CD4-positive, alpha-beta T cell treated with Interleukin-15 for 1 hour (primary cell): ENCODE measurements at regions not wholly inside any gene's neighbourhood (a gene's known extent, or its start where the extent isn't known, plus 50 kb on each side); places are given as distances from the start of the nearest gene placed in this dataset.
"Not testable (repeated sequence)": the region's sequence is repeated elsewhere in the genome, so short reads cannot be mapped to it uniquely, and the experiment has no call there.

Source experiments
- DNase-seq: peaks from one replicate; pipeline ENCODE4 v3.0.0-alpha.2; 2020

- DNase-seq: no peak
Measured at GRCh38 chr5:40346901-40347300, 332.8 kb upstream of the PTGER4 start.

- not testable (repeated sequence) for DNase-seq
Measured at GRCh38 chr5:40338434-40338833, 341.3 kb upstream of the PTGER4 start.

GRCh38 chr5:40334242-40334635, 345.5 kb upstream of the PTGER4 start:
- no peak for DNase-seq

GRCh38 chr5:40333459-40334241, 346.1 kb upstream of the PTGER4 start:
- no peak for DNase-seq

DNA sequence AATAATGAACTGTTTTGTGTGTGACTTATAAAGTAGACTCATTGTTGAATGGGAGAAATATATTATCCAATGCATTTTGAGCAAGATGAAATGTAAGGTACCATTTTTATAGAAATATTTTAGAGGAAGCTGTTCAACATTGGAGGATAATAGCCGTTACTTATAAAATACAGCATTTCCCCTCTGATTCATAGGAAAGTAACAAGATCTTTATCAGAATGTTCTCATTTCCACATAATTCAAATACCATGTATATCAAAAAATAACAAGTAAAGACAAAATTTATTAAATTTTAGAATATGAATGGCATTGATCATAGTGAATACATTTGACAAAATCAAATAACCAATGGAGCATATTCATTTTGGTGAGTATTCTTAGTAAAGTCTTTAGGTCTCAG, 346.7 kb upstream of the PTGER4 start:
- no peak for DNase-seq

- DNase-seq: no peak
Measured at GRCh38 chr5:40331616-40332015, 348.1 kb upstream of the PTGER4 start.

DNA sequence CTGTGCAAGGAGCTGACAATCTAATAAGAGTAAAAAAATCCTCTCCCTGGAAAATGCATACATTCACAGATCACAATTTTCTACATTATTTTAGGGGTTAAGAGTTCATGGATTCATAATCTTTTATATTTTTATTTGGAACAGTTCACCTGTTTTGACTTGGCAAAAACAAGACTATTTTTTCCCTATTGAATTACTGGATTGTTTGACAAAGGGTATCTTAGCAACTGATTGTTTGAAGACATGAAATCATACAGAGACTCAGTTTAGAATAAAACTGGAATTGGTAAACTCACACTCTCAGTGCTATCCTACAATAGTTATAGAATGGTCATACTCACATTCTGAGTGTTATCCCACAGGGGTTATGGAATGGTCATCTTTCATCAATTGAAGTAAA, 358.2 kb upstream of the PTGER4 start:
- no peak for DNase-seq

DNA sequence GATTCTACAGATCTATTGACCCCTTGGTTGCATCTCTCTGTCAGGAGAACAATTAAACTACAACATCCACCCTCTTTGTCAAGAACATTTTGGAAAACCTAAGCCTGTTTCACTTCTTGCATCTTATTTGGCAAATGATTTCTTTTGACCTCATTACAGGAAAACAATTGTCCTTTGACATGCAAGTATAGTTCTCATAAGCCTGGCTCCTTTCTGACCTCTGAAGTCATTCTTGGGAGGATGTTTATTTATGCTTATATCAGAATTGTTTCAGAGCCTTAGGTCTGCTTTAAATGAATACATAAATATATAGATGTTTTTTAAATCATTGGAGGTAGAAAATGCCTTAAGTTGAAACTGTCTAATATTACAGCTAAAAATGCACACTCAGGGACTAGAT, 361.3 kb upstream of the PTGER4 start:
- DNase-seq: no peak

DNA sequence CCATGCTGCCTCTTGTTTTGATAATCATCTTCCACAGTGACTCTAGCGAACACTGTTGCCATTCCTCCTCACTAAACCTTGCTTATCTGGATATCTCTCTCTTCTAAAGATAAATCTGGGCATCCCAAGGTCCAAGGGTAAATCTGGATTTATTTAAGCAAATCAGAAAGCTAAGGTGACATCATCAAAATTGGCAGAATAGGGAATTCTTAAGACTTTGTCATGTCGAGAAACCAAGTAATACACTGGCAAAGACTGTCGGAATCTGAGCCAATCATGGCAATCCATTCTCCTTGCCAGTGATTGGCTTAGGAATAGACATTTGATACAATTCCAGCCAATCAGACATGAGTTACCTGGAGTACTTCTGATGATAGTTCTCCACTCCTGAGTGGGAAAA, 362.7 kb upstream of the PTGER4 start:
- DNase-seq: no peak

DNA sequence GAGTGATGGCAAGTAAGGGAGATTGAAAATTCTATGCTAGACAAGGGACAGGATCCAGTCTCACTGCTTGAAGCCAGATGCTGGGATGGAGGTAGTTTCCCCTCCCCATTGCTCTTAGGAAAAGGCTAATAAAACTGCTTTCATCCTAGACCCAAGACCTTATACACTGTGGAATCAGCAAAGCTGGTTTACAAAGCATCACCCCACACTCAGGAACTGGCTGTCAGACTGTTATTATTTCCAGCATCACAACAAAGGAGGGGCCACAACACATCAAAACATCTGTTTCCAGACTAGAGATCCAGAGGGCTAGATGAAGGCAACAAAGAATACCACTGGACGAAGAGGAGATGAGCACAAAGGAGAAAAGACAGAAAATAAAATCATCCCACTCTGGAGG, 364.6 kb upstream of the PTGER4 start:
- DNase-seq: no peak

- no peak for DNase-seq
Measured at GRCh38 chr5:40314275-40314674, 365.4 kb upstream of the PTGER4 start.

DNA sequence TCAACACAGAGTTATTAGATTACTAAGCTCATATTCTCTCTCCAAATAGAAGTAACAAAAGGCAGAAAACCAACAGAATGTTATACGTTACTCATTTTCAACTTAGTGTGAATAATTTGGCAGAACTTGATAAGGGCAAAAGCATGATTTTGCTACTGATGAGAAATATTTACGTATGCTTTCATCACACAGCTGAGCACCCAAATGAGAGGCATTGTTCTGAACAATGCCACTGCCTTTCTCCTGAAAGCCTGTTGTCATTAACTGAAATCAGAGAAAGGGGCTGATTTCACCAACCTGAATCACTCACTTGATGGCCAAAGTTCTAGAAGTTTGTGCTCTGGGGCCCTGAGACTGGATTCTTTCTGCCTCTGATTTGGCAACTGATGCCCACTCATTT, 367.5 kb upstream of the PTGER4 start:
- no peak for DNase-seq

DNA sequence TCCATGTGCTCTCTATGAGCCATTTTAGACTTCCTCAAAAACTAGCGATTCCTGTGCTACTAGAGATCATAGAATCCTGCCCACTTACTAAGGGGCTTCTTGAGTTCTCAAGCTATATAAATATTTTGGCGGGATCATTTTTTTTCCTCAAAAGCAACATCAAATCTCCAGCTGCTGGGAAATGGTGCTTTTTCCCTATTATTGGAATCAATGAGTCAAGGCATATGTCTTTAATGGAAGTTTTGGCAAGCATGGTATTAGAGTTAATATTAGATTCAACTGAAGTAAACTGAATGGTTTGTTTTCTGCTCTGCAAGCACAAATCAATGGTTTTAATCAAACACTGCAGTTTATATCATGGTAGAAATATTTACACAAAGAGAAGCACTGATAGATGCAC, 369.9 kb upstream of the PTGER4 start:
- DNase-seq: no peak

DNA sequence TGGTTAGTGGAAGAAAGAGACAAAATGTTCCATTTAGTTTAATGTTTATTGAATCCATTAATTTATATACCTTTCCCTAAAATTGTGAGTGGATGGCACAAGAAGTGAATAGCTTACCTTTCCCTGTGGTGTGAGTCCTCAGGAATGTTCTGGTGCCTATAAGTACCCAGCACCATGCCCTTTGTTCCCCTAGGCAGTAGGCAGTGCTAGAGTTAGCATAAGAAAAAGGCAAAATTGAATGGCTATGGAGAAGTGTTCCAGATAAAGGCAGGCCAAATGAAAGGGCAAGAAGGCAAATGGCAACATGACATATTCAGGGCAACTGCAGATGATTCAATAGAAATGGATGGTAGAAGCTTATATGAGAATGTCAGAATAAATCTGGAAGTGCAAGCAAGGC, 370.8 kb upstream of the PTGER4 start:
- no peak for DNase-seq

GRCh38 chr5:40307920-40308319, 371.8 kb upstream of the PTGER4 start:
- no peak for DNase-seq

DNA sequence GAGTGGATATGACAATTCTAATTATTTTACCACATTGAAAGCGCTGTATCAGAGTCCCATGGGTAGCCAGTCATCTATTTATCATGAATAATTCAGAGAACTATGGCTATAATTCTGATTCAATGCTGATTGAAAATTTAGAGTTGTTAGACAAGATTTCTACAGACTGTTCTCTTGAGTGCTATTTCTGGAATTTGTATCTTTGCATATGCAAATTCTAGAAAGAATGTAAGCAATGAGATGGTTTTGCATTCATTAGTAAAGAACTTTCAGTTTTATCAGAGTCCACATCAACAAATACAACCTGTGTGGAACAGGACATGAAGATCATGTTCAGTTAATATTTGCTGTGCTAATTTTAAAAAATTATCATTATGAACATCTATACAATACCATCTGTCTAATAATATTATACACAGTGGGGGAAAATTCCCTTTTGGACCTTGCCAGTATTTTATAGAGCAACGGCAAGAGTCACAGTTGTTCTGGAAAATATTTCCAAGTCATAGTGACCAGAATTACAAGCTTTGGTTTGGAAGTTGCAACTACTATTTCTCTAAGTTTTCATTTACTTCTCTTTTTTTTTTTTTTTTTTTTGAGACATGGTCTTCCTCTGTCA, 372.7 kb upstream of the PTGER4 start:
- DNase-seq: no peak

DNA sequence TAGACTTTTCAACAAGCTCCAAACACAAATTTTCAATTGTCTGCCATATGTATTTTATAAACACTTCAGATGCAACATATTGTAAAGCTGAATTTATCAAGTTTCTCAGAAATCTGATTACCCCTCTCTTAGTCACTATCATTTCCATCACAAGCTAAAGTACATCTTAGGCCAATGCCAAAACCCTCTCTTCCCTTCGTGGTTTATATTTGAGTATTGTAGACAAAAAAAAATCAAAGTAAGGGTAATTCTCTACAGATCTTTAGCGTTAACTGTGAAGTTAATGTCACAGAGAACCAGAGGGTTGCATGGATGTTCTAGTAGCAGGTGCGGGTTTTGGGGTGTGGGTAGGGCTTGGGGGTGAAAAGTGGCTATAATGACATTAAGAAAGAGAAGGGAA, 387.7 kb upstream of the PTGER4 start:
- no peak for DNase-seq

DNA sequence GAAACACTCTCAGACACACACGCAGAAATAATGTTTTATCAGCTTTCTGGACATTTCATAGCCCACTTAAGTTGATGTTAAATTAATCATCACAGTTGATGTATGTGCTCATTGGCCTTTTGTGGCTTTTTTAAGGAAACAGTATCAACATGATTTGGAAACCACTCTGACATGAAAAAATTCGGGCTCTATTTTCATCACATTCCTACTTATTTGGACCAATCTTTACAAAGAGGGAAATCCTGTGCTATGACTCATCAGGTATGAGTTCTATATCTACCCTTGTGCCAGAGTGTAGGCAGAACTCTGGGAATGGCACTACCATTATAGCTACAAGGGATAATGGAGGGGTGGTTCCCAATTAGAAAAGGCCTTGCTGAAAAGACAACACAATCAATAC, 388.4 kb upstream of the PTGER4 start:
- no peak for DNase-seq

- no peak for DNase-seq
Measured at GRCh38 chr5:40288800-40289485, 390.8 kb upstream of the PTGER4 start.

GRCh38 chr5:40284863-40285262, 394.9 kb upstream of the PTGER4 start:
- DNase-seq: no peak

DNA sequence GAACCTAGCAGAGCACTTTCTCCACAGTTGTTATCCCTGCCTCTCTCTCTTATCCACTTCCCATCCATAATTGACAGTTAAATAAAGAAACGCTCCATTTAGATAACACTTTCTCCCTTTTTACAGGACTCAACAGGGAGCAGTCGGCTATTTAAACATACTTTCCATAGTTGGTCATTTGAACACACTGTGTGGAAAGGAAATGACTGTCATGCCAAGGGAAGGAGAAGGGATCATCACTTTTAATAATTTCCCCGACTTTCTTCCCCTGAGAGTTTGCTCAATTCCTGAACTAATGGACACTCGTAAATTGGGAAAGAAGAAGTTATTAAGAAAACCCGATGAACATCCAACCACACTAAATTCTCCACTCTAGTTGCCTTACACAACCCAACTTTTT, 400.8 kb upstream of the PTGER4 start:
- DNase-seq: no peak

- no peak for DNase-seq
Measured at GRCh38 chr5:40277161-40277906, 402.4 kb upstream of the PTGER4 start.

- DNase-seq: no peak
Measured at GRCh38 chr5:40276426-40277102, 403.2 kb upstream of the PTGER4 start.
